ENCODE measurements at regions not wholly inside any gene's neighbourhood (a gene's known extent, or its start where the extent isn't known, plus 50 kb on each side); places are given as distances from the start of the nearest gene placed in this dataset.
"Not testable (repeated sequence)": the region's sequence is repeated elsewhere in the genome, so short reads cannot be mapped to it uniquely, and the experiment has no call there.

DNA sequence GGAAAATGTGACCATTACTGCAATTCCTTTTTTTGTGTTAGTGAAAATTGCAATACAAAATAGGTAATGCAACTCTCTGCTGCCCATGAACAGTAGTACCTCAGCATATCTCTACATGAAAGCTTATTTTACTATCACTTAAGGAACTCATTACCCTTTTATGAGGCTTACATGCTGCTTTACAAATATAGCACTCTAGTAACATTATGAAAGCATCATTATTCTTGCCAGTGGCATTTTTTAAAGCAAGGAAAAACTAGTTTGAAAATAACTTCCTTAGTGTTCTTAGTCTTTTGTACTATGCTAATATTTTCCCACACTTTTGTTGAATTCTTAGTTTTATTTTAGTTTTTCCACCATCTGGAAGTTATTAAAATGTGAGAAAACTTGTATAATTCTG, 797.3 kb upstream of the ARRDC3 start:
- DNase-seq (ENCODE audit: low spot score) = no peak

DNA sequence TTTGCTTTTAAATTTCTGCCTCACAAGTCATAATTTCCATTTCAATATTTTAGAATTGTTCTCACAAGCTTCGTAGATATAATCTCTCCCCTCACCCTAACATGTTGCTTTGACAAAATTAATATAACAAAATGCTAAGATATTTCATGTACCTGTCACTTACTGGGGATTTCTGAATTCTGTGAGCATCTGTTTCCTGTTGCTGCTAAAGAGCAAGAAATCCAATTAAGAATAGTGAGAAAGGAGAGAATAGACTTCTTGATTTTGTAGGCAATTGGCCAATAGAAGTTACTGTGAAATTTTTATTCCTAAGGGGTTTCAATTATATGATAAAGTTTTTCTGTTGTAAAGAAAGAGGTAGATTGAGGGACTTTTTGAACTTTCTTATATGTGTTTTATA, 796.5 kb upstream of the ARRDC3 start:
- intact Hi-C loops (cut with DNase I) = loop anchor here in 1 of 2 donors (10.0 kb wide), 1 partner anchor 1465 kb away; no protein-coding TSS in a partner anchor
- no peak for DNase-seq (ENCODE audit: low spot score)

More for the DNA sequence above, 797.3 kb upstream of the ARRDC3 start:
- intact Hi-C loops (cut with DNase I) = no loop called here

DNA sequence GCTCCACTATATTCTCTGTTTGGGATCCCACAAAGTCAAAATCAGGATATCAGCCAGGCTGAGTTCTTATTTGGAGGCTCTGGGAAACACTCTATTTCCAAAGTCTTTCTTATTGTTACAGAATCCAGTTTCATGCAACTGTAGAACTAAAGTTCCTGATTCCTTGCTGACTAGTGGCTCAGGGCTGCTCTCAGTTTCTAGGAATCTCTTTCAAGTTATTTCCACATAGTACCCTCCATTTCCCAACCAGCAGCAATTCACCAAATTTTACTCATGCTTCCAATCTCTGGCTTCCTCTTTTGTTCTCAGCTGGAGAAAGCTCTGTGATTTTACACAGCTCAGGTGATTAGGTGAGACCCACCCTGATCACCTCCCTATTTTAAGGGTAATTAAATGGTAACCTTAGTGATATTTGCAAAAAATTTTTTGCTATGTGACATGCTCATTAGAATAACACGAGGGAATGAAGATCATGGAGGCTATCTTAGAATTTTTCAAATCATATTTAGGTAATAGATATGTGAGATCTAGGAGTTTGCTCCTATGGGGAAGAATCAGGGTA, 794.9 kb upstream of the ARRDC3 start:
- intact Hi-C loops (cut with DNase I) = loop anchor here in 1 of 2 donors (10.0 kb wide), 1 partner anchor 1463 kb away; no protein-coding TSS in a partner anchor
- no peak for DNase-seq (ENCODE audit: low spot score)

DNA sequence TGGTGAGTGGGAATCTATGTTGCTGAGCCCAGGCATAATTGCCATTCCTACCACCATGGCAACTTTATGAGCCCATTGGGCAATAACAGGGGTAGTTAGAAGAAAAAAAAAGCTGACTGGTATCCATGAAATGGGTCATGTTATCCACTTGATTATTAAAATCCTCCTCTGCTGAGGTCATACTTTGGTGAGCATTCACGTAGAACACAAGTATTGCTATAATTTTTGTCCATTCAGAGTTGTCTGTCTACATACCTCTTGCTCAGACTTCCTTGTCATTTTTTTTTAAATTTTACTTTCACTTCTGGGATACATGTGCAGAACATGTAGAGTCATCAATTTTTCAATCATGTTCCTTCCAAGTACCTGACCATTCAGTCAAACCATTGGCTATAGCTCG, 780.8 kb upstream of the ARRDC3 start:
- no peak for DNase-seq (ENCODE audit: low spot score)
- intact Hi-C loops (cut with DNase I) = no loop called here

DNA sequence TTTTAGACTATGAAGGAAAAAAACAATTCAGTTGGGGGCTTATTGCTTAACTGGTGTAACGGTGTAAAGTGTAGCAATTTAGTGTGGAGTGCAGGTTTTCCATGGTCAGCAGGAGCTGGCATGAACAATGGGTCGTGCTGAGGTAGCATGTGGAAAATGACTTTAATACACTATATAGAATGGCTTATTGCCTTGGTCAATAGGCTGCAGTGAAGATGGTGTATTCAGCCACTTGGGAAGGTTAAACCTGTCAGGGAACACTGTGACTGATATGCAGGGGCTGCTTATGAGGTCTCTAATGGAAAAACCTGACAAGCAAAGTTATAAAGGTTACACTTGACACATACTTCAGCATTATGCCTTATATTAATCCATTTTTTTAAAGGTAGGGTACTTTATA, 764.7 kb upstream of the ARRDC3 start:
- intact Hi-C loops (cut with DNase I) = no loop called here
- DNase-seq (ENCODE audit: low spot score) = no peak

DNA sequence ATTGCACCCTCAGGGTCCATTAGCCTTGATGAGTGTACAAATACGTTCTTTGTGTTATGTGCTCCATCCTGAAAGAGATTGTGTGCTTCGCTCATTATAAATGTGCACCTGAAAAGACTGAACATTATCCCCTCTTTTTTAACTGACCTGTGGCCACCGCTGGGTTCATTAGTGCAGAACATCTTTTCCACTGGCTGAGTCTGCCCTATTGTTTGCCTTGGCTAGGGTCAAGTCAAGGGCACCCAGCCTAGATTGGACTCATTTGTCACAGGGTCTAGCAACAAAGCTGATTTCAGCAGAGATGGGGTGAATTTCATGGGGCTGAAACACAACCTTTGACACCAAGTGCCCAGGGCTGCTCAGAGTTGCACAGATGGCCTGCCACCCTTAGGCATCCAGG, 764.1 kb upstream of the ARRDC3 start:
- no peak for DNase-seq (ENCODE audit: low spot score)
- intact Hi-C loops (cut with DNase I) = no loop called here

DNA sequence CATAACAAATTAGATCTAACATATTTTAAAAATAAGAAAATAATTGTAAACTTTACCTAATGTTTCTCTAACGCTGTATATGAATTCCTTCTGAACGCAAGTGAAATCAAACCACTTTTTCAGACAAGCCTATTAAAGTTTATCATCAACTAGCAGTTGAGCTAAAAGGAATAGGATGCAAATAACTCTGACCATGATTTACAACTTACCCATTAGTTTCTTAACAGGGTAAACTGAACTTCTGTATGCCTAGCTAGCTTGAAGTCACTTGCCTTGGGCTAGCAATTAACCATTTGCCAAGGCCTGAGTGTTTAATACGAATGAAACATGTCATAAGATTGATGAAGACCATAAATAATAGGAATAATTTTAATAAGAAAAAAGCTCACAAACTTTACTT, 762.7 kb upstream of the ARRDC3 start:
- DNase-seq (ENCODE audit: low spot score) = no peak
- intact Hi-C loops (cut with DNase I) = no loop called here

DNA sequence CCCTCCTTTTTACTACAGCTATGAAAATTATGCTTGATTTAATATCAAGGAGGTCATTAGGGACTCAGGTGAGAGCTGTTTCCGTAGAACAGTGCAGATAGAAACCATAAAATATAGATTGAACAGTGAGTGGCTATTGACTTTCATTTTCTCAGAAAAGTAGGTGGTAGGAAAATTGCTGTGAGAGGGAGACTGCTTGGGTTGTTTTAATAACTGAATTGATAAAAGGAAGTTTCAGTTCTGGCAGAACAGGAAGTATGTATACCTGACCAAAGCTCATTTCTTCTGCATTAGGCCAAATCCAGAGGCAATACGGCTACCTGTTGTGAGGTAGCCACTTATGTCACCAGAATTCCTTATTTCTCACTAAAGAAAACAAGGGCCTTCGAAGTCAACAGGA, 761.7 kb upstream of the ARRDC3 start:
- no peak for DNase-seq (ENCODE audit: low spot score)
- intact Hi-C loops (cut with DNase I) = no loop called here

DNA sequence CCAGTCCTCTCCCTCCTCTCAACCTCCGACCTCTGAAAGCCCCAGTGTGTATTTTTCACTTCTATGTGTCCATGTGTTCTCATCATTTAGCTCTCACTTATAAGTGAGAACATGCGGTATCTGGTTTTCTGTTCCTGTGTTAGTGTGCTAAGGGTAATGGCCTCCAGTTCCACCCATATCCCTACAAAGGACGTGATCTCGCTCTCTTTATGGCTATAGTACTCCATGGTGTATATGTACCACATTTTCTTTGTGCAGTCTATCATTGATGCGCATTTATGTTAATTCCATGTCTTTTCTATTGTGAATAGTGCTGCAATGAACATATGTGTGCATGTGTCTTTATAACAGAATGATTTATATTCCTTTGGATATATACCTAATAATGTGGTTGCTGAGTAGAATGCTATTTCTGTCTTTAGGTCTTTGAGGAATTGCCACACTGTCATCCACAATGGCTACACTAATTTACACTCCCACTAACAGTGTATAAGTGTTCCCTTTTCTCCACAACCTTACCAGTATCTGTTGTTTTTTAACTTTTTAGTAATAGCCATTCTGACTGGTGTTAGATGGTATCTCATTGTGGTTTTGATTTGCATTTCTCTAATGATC, 749.3 kb upstream of the ARRDC3 start:
- not testable (repeated sequence) for DNase-seq (ENCODE audit: low spot score)

DNA sequence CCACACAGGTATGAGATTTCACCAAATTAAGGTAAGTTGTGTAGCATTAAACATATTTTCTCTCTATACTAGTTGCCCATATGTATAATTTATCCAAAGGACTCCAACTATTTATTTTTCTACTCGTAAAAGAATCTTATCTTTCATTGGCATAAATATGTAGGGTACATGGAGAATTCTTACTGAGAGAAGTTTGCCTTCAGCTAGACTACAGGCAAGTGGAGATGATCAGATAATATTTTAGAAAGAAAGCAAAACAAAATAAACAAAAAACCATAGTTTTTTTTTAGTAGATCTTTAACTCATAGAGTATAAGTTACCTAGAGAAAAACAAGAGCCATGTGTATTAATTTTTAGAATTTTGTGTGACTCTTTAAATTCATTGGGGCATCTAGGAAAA, 743.1 kb upstream of the ARRDC3 start:
- intact Hi-C loops (cut with DNase I) = no loop called here
- no peak for DNase-seq (ENCODE audit: low spot score)

More for the DNA sequence above, 749.3 kb upstream of the ARRDC3 start:
- intact Hi-C loops (cut with DNase I) = not testable (repeated sequence)

DNA sequence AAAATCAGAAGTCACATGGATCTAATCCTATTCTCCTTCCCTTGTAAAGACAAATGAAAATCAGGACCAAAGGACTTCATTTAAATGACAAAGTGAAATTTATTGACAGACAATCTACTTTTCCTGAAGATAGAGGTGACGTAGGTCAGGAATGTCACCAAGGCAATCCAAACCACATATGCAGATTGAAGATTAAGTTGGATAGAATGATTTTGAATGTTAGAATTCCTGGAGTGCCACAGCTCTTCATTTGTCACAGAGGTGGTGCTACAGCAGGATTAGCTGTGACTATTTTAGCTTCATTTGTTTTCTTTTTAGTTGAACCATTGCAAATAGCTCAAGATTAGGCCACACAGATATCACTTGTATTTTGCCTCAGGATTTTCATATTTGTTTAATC, 736.0 kb upstream of the ARRDC3 start:
- DNase-seq (ENCODE audit: low spot score) = no peak
- intact Hi-C loops (cut with DNase I) = no loop called here

DNA sequence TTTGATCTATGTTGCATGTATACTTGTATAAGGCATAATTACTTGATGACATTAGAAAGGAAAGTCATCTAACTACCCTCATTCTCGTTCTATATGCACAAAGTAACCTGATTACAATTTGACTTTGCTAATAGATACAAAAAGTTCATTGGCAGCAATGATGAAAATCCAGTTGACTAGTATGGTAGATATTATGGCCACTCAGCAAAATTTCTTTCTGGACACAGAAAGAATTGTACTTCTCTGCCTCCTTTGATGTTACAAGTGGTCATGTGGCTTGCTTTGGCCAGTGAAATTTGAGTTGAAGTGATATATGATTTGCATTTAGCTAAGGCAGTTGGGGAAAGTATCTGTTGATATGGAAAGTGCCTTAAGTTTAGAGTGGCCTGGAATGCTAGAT, 723.7 kb upstream of the ARRDC3 start:
- no peak for DNase-seq (ENCODE audit: low spot score)
- intact Hi-C loops (cut with DNase I) = no loop called here

DNA sequence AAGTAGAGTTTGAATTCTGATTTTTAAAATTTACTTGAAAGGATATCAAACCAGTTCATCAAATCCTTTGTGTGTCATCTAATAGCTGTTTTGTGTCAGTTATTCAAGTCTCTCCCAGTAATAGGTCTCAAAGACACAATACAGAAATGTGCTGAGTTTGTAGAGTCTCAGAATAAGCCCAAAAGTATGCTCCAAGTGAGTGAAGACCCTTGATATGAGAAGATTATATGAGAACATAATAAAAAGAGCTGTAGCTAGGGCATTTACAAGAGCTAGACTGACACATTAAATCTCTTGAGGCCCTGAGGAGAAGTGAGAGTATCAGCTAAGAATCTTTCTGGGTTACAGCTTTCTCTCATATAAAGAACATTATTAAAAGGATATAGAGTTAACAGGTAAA, 721.0 kb upstream of the ARRDC3 start:
- intact Hi-C loops (cut with DNase I) = no loop called here
- no peak for DNase-seq (ENCODE audit: low spot score)

DNA sequence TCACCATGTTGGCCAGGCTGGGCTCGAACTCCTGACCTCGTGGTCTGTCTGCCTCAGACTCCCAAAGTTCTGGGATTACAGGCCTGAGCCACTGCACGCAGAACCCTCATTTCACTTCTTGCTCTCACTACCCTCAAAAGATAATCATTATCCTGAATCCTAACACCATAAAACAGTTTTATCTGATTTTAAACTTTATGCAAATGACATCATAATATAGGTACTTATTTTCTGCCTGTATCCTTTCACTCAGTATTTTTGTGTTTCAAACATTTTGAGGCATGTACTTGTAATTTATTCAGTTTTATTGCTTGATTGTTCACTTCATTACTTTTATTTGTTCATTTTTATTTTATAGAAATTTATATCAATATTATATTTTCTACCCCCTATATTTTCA, 719.2 kb upstream of the ARRDC3 start:
- DNase-seq (ENCODE audit: low spot score) = no peak
- intact Hi-C loops (cut with DNase I) = no loop called here

DNA sequence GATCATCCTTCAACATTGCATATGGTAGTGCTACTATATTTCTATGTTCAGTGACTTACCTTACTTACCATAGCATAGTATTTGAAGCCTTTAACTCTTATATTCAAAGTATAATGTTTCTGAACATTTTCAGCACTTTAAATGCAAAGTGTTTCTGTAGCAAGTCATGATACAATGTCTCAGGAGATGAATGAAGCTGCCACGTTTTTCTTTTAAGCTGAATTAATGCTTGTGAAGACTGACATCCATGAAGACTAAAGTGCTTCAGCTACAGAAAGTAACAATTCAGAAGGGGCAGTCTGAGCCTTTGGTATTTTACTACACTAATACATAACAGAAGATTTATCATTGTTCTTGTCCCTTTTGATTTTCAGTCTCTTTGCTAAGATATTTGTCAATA, 709.1 kb upstream of the ARRDC3 start:
- DNase-seq (ENCODE audit: low spot score) = no peak
- intact Hi-C loops (cut with DNase I) = no loop called here

DNA sequence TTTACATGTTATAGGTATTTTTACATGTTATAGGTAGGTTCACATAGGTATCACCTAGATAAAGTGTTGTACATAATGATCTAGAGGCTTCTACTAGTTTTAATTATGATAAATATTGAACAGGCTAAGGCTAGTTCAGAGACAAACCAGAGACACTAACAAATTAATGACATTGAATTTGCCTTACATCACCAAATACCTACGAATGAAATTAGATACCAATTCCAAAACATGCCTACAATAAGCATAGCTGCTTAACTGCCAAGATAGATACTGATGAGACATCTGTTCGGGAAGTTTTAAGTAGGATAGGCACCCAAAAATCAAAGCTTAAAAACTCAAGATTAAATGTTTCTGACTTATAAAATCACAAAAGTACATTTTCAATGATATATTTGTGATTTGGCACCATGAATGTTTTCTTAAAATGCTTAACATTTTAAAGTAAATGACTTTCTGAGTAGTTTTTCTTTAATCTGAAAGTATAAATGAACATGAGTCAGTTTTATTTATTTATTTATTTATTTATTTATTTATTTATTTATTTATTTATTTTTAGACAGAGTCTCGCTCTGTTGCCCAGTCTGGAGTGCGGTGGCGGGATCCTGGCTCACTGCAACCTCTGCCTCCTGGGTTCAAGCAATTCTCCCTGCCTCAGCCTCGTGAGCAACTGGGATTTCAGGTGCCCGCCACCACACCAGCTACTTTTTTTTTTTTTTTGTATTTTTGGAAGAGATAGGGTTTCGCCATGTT, 703.1 kb upstream of the ARRDC3 start:
- no peak for DNase-seq (ENCODE audit: low spot score)
- intact Hi-C loops (cut with DNase I) = no loop called here

DNA sequence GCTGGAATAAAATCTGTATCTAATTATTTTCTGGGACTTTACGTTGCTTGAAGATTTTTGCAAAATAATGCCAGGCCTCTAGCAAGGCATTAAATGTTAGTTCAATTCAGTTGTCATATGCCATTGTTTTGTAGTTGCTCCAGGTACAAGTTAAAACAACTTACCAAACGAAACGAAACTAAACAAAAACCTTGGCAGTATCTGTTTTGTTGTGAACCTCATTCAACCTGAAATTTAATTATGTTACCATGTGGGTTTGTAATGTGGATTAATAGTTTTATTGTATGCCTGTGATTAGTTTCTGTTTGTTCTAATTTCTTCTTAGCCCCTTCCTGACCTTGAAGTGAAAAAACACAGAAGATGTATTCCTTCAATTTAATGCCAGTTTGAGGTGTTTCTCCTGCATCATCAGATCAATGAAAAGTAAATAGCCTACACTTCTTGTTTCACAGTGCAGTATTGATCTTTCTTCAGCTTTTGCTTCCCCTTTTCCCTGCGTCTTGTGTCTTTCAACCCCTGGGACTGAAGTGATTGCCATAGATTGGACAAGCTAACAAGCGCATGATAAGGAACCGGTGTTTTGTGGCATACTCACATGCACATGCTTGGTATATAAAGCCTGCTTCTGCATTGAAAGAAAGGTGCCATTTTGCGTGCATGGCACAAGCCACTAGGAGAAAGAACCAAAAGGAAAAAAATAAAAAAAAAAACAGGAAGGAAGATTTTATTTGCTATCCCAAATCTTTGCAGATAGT, 699.0 kb upstream of the ARRDC3 start:
- no peak for DNase-seq (ENCODE audit: low spot score)
- intact Hi-C loops (cut with DNase I) = no loop called here

DNA sequence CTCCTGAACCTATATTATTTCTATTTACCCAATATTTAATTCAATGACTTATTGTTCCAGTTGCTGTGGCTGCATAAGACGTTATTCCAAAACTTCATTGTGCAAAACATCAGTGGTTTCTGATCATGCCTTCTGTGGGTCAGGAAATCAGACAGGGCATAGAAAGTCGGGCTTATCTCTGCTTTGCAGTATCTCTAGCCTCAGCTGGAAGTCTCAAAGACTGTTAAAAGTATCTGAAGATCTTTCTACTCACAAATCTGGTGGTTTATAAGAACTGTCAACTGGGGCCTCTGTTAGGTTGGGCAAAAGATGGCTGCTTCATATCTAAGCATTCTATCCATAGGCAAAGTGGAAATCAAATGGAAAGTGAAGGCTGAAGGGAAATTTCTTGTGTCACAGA, 687.7 kb upstream of the ARRDC3 start:
- DNase-seq (ENCODE audit: low spot score) = no peak

DNA sequence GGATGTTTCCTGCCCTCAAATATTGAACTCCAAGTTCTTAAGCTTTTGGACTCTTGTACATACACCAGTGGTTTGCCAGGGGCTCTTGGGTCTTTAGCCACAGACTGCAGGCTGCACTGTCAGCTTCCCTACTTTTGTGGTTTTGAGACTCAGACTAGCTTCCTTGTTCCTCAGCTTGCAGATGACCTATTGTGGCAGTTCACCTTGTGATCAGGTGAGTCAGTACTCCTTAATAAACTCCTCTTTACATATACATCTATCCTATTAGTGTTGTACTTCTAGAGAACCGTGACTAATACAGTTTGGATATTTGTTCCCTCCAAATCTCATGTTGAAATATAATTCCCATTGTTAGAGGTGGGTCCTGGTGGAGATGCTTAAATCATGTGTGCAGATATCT, 681.9 kb upstream of the ARRDC3 start:
- DNase-seq (ENCODE audit: low spot score) = no peak
- intact Hi-C loops (cut with DNase I) = no loop called here

More for the DNA sequence above, 687.7 kb upstream of the ARRDC3 start:
- intact Hi-C loops (cut with DNase I) = no loop called here

DNA sequence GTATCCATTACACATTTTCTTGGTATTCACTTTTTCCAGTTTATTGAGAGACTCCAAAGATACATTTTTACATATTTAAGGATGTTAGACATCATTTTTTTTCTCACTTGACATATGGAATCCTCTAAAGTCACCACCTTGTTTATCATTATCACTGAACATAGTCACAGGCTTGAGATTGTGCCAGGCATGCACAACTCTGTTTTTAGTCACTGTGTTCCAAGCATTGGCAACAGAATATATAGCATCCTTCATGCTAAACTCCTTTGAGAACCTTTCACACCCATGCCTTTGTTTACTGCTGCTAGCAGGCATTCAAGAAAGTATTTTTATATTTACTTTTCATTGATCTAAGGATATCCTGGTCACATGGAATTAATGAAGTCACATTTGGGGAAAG, 668.6 kb upstream of the ARRDC3 start:
- intact Hi-C loops (cut with DNase I) = no loop called here
- no peak for DNase-seq (ENCODE audit: low spot score)
